Esophagus muscularis mucosa (tissue), 4 donors: ENCODE measurements at regions not wholly inside any gene's neighbourhood (a gene's known extent, or its start where the extent isn't known, plus 50 kb on each side); places are given as distances from the start of the nearest gene placed in this dataset.

Source experiments
- EP300 ChIP-seq: sonication (generic); formaldehyde crosslinking; IDR thresholded peaks from one replicate; pipeline ENCODE4 v1.6.1; 2017; ENCODE audit warnings: antibody characterized with exemption
- POLR2A ChIP-seq: fragments of 450-650 bp; IDR thresholded peaks from one replicate; pipeline ENCODE4 v1.6.1; 2017; ENCODE audit warnings: antibody characterized with exemption, moderate library complexity, mild to moderate bottlenecking, low read depth
- POLR2AphosphoS5 ChIP-seq, 2 donors: sonication (generic); formaldehyde crosslinking; IDR thresholded peaks; one replicate each; pipeline ENCODE4 v1.6.1; 2017; ENCODE audit warnings: antibody characterized with exemption in 2 of 2
- TF ChIP-seq, protein P1 (sequence below), 3 experiments: fragments of 200-600 bp in 2 of 3; fragments of 450-650 bp in 1 of 3; sonication (generic) in 2 of 3; IDR thresholded peaks; one replicate each; pipeline ENCODE4 v1.5.1; 2017 to 2019; ENCODE audit warnings: antibody characterized with exemption in 3 of 3, mild to moderate bottlenecking in 2 of 3, moderate library complexity in 1 of 3

DNA sequence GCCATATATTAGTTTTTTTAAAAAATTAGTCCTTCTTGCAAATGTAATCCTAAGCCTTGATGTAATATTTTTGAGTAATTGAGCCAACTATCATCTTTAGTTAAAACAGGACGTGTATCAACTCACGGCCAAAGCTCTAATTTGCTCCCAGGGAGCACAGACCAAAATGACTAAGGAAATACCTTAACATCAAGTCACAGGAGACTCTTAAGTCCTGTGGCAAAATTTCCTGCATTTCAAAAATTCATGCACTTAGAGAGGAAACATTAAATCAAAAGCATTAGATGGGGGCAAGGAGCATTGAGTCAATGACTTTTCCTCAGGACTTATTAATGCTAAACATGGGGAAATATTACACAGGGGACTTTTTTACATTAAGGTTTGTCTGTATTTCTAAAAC is 276.0 kb downstream of the MFSD1 start:
- TF ChIP-seq, protein P1, sequence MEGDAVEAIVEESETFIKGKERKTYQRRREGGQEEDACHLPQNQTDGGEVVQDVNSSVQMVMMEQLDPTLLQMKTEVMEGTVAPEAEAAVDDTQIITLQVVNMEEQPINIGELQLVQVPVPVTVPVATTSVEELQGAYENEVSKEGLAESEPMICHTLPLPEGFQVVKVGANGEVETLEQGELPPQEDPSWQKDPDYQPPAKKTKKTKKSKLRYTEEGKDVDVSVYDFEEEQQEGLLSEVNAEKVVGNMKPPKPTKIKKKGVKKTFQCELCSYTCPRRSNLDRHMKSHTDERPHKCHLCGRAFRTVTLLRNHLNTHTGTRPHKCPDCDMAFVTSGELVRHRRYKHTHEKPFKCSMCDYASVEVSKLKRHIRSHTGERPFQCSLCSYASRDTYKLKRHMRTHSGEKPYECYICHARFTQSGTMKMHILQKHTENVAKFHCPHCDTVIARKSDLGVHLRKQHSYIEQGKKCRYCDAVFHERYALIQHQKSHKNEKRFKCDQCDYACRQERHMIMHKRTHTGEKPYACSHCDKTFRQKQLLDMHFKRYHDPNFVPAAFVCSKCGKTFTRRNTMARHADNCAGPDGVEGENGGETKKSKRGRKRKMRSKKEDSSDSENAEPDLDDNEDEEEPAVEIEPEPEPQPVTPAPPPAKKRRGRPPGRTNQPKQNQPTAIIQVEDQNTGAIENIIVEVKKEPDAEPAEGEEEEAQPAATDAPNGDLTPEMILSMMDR (IDR thresholded peaks at IDR 0.05) = no peak
- TF ChIP-seq POLR2AphosphoS5 (IDR thresholded peaks at IDR 0.05) (no peak), POLR2A (no peak), EP300 (no peak)
